ENCODE measurements at regions not wholly inside any gene's neighbourhood (a gene's known extent, or its start where the extent isn't known, plus 50 kb on each side); places are given as distances from the start of the nearest gene placed in this dataset.
A peak's percentile ranks its signal among the peaks of the same experiment; 100 is the strongest.
"Not testable (repeated sequence)": the region's sequence is repeated elsewhere in the genome, so short reads cannot be mapped to it uniquely, and the experiment has no call there.

DNA sequence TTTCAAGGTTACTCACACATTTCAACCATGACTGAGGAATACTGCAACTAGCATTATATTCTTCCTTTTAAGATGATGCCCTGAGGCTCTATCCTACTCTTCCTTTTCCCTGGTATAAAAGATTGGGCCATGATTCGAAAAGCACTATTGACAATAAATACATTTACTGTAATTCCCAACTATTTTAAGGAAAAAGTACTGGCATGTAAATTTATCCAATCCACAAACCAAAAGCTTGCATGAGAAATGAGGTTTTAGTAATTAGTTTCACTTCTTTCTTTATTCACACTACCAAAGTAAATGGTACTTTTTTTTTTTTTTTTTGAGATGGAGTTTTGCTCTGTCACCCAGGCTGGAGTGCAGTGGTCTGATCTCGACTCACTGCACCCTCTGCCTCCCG, 310.2 kb downstream of the LRRC3B start:
- Histone ChIP-seq H3K27me3 (replicated peaks; ENCODE audit: control insufficient read depth, insufficient read depth, low read length) (no peaks in the 10 kb centered on the region), H3K36me3 (ENCODE audit: control insufficient read depth, insufficient read depth, low read length) (no peaks in the 10 kb centered on the region), H3K4me3 (replicated peaks; ENCODE audit: low read depth, low read length) (no peak overlapping the region)
- TF ChIP-seq, protein P1, sequence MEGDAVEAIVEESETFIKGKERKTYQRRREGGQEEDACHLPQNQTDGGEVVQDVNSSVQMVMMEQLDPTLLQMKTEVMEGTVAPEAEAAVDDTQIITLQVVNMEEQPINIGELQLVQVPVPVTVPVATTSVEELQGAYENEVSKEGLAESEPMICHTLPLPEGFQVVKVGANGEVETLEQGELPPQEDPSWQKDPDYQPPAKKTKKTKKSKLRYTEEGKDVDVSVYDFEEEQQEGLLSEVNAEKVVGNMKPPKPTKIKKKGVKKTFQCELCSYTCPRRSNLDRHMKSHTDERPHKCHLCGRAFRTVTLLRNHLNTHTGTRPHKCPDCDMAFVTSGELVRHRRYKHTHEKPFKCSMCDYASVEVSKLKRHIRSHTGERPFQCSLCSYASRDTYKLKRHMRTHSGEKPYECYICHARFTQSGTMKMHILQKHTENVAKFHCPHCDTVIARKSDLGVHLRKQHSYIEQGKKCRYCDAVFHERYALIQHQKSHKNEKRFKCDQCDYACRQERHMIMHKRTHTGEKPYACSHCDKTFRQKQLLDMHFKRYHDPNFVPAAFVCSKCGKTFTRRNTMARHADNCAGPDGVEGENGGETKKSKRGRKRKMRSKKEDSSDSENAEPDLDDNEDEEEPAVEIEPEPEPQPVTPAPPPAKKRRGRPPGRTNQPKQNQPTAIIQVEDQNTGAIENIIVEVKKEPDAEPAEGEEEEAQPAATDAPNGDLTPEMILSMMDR (IDR thresholded peaks at IDR 0.05; ENCODE audit: insufficient read depth, low read length, poor library complexity, severe bottlenecking): no peak
- no peak for DNase-seq (ENCODE audit: extremely low read depth, insufficient read length)

DNA sequence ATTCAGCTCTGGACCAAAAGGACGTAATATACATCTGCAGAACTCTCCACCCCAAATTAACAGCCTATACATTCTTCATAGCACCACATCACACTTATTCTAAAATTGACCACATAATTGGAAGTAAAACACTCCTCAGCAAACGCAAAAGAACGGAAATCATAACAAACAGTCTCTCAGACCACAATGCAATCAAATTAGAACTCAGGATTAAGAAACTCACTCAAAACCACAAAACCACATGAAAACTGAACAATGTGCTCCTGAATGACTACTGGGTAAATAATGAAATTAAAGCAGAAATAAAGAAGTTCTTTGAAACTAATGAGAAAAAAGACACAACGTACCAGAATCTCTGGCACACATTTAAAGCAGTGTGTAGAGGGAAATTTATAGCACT, 322.9 kb downstream of the LRRC3B start:
- DNase-seq (ENCODE audit: extremely low read depth, insufficient read length); H3K27me3 ChIP-seq (replicated peaks; ENCODE audit: control insufficient read depth, insufficient read depth, low read length); H3K36me3 ChIP-seq (ENCODE audit: control insufficient read depth, insufficient read depth, low read length); H3K4me3 ChIP-seq (replicated peaks; ENCODE audit: low read depth, low read length): not testable (repeated sequence)

DNA sequence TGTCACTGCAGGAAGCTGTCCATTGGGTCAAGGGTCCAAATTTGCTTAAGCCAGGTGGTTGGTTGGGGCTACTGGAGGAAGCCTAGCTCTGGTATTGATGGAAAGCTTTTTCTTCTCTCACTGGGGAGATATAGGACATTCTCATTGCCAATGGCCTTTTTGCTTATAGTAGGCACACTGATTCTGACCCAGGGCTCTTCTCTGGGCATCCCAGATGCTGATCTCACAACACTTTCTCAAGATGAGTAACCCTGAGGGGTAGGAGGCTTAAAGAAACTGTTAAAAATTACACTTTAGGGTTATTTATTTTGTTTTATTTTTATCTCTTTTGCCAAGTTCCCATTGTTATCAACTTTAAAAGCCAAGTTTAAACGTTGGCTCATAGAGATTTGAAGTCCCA, 337.8 kb downstream of the LRRC3B start:
- TF ChIP-seq, protein P1 (IDR thresholded peaks at IDR 0.05; ENCODE audit: insufficient read depth, low read length, poor library complexity, severe bottlenecking): no peak
- H3K36me3 ChIP-seq (ENCODE audit: control insufficient read depth, insufficient read depth, low read length): no peaks in the 10 kb centered on the region

DNA sequence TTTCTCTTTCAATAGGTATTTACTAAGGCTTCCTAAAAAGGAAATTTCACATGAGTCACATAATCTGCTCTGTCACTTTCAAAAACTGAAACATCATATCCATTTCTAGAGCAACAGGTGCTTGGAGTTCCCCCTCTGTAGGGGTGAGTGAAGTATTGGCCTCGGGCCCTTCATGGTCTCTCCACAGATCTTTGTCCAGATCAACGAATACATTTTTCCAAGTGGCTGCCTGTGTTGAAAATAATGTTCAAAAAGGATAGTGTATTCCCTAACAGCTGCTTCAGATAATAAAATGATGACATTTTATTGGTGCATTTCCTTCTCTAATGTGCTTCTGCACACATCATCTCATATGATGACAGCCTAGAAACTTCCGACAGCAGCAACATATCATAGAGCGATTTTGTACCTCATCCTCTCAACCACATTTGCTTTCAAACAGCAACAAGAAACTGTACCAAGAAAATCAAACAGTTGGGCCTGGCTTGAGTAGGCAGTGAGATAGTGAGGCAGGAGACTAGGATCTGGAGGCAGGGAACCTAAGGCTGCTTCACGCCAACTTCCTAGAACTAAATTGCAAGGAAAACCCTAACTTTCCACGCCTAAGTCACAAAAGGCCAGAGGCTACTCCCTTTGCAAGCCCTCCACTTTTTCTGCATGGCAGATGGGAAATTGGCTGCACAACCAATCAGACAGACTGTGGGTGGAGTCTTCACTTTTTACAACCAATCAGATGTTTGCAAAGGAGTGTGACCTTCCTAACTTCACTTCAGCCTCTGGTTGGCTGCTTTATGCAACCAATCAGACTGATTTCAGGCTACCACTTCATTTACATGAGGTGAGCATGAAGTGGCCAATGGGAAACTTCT, 340.2 kb downstream of the LRRC3B start:
- DNase-seq (ENCODE audit: extremely low read depth, insufficient read length): no peak
- Histone ChIP-seq H3K27me3 (replicated peaks; ENCODE audit: control insufficient read depth, insufficient read depth, low read length) (no peaks in the 10 kb centered on the region), H3K4me3 (replicated peaks; ENCODE audit: low read depth, low read length) (no peak overlapping the region), H3K36me3 (ENCODE audit: control insufficient read depth, insufficient read depth, low read length) (no peaks in the 10 kb centered on the region)
- TF ChIP-seq, protein P1 (IDR thresholded peaks at IDR 0.05; ENCODE audit: insufficient read depth, low read length, poor library complexity, severe bottlenecking): no peak

More for the DNA sequence above, 337.8 kb downstream of the LRRC3B start:
- no peak for DNase-seq (ENCODE audit: extremely low read depth, insufficient read length)
- H3K4me3 ChIP-seq (replicated peaks; ENCODE audit: low read depth, low read length): no peak overlapping the region
- no peaks in the 10 kb centered on the region for H3K27me3 ChIP-seq (replicated peaks; ENCODE audit: control insufficient read depth, insufficient read depth, low read length)

DNA sequence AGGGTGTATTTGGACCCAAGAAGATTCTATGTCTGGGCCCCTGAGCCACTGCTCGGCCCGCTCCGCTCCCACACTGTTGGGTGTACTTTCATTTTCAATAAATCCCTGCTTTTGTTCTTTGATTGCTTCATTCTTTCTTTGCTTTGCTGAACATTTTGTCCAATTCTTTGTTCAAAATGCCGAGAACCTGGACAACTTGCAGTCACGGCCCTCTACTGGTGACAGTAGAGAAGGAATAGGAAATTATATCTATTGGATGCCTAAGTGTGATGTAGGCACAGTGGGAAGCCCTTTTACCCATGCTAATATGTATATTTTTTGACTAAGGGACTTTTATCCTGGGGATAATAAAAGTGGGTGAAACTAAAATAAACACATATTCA, 340.8 kb downstream of the LRRC3B start:
- TF ChIP-seq, protein P1 (IDR thresholded peaks at IDR 0.05; ENCODE audit: insufficient read depth, low read length, poor library complexity, severe bottlenecking): peak; percentile 7
- Histone ChIP-seq H3K27me3 (replicated peaks; ENCODE audit: control insufficient read depth, insufficient read depth, low read length) (no peaks in the 10 kb centered on the region), H3K4me3 (replicated peaks; ENCODE audit: low read depth, low read length) (no peak overlapping the region), H3K36me3 (ENCODE audit: control insufficient read depth, insufficient read depth, low read length) (no peaks in the 10 kb centered on the region)
- no peak for DNase-seq (ENCODE audit: extremely low read depth, insufficient read length)

DNA sequence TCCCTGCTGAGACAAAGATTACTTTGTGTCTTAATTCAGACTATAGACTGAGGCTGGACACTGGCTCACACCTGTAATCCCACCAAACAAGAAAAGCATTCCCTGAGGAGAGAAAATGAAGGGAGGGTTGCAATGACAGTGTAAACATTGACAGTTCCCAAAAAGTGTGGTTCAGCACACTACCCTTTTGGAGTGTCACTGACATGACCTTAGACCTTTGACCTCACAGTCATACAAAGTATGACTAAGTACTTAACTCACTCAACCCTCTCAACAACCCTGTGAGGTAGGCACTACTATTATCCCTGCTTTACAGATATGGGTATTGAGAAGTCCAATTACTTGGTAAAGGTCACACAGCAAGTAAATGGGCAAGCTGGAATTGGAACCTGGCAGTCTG, 341.7 kb downstream of the LRRC3B start:
- TF ChIP-seq, protein P1 (IDR thresholded peaks at IDR 0.05; ENCODE audit: insufficient read depth, low read length, poor library complexity, severe bottlenecking): no peak
- Histone ChIP-seq H3K4me3 (replicated peaks; ENCODE audit: low read depth, low read length) (no peak overlapping the region), H3K36me3 (ENCODE audit: control insufficient read depth, insufficient read depth, low read length) (no peaks in the 10 kb centered on the region), H3K27me3 (replicated peaks; ENCODE audit: control insufficient read depth, insufficient read depth, low read length) (no peaks in the 10 kb centered on the region)
- DNase-seq (ENCODE audit: extremely low read depth, insufficient read length): no peak

All from GM06990 (cell line).